NCI-H146 (cell line): ENCODE measurements at regions not wholly inside any gene's neighbourhood (a gene's known extent, or its start where the extent isn't known, plus 50 kb on each side); places are given as distances from the start of the nearest gene placed in this dataset.

Experiments
- DNase-seq: peaks from one replicate; lab custom pipeline; 2025; lab: John Stamatoyannopoulos, UW

GRCh38 chr10:10956681-10957542, 60.8 kb upstream of the CELF2 start:
- DNase-seq: no peak

DNA sequence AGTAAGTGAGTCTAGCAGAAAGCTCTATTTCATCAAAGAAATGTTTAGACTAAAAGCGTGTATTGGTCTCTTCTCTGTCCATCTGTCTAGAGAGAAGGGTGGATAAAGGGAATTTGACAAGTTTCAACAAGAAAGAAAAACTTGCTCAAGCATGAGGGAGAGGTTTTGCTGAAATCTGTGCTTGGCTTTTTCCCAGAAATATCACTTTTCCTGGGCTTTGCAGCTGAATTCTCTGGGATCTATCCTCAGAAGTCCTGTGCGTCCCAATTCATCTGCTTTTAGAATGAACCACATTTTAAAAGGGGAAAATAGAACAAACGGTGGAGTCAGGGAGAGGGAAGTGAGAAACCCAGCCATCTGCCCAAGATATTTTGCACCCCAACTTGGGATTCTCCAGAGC, 59.6 kb upstream of the CELF2 start:
- DNase-seq: no peak

- DNase-seq: no peak
Measured at GRCh38 chr10:10959666-10960065, 58.0 kb upstream of the CELF2 start.

DNA sequence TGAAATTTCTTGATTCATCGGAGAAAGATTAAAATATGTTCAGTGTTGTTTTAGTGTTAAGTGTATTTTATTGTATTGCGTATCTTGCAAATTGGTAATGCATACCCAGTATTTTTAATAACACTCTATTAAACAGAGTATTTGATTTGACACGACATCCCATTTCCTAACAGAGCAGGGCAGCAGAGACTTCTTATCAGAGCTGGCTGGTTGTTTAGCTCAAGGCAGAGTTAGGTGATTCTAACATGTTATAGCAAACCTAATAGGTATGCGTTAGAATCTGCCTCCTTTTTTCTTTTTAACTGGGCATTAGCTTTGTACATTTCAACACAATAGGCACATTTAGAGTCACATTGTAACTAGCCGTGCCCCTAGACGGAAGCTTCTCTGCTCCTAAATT, 57.1 kb upstream of the CELF2 start:
- no peak for DNase-seq

- no peak for DNase-seq
Measured at GRCh38 chr10:10961072-10961471, 56.6 kb upstream of the CELF2 start.

DNA sequence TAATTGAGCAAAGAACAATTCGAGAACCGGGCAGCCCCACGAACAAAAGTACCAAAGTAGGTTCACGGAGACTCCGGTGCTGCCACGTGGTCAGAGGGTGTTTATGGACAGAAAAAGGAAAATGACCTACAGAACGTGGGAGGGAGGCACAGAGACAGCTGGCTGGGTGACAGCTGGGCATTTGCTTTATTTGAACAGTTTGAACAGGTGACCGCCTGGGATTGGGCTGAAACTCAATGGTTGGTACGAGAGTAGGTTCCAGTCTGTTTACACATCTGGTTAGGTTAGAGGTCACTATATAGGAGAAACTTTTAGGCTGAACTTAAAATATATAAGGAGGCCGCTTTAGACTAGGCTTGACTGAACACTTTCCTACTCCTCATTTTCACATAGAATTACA, 50.6 kb upstream of the CELF2 start:
- DNase-seq: peak; percentile 58

GRCh38 chr10:10967581-10968256, 50.0 kb upstream of the CELF2 start:
- no peak for DNase-seq
